Endothelial cell of umbilical vein (primary cell): ENCODE measurements at regions not wholly inside any gene's neighbourhood (a gene's known extent, or its start where the extent isn't known, plus 50 kb on each side); places are given as distances from the start of the nearest gene placed in this dataset.

Experiments
- BruUV-seq: library from RNA; stranded (reverse); fragments of 400-500 nt; replicated peaks from 2 replicates; lab custom pipeline; 2021; lab: Mats Ljungman, UMichigan
- CTCF ChIA-PET: fragments of 300-600, 350-600 bp; sonication (Branson Sonifier 250); formaldehyde crosslinking; loops from one replicate; lab custom pipeline; 2021; ENCODE audit warnings: antibody characterized with exemption, inconsistent platforms; lab: Charles Lee
- POLR2A ChIA-PET: fragments of 300-600, 350-600 bp; sonication (Branson Sonifier 250); formaldehyde crosslinking; loops from one replicate; lab custom pipeline; 2021; ENCODE audit warnings: antibody characterized with exemption, inconsistent platforms; lab: Charles Lee
- DNase-seq: peaks from one replicate; pipeline ENCODE4 v3.0.0-alpha.2; 2011; ENCODE audit warnings: low read depth, low spot score
- FAIRE-seq: peaks from 2 replicates; lab custom pipeline; 2011; peaks lifted over from hg19 to GRCh38; lab: Jason Lieb, UNC
- H2AFZ ChIP-seq: 2 replicates; pipeline ENCODE4 v1.6.0; 2012; ENCODE audit warnings: low read depth, low read length, control low read depth, inconsistent platforms
- H3K27ac ChIP-seq: 2 replicates; pipeline ENCODE4 v1.5.1; 2011; ENCODE audit warnings: low read depth, mild to moderate bottlenecking, control low read depth, low read length, moderate library complexity; ENCODE audit not compliant: insufficient read depth
- H3K27me3 ChIP-seq, 2 experiments: 2 replicates each; pipeline versions ENCODE4 v1.6.0 to v1.6.1; 2011; ENCODE audit warnings: low read length in 2 of 2, mixed read lengths in 1 of 2; ENCODE audit not compliant: control insufficient read depth in 2 of 2, insufficient read depth in 2 of 2
- H3K36me3 ChIP-seq, 2 experiments: 2 replicates in 1 of 2; 3 replicates in 1 of 2; pipeline ENCODE4 v1.5.1; 2011; ENCODE audit warnings: low read length in 2 of 2, mild to moderate bottlenecking in 1 of 2, moderate library complexity in 1 of 2; ENCODE audit not compliant: control insufficient read depth in 2 of 2, insufficient read depth in 2 of 2; ENCODE audit errors: extremely low read depth in 1 of 2
- H3K4me1 ChIP-seq: 3 replicates; pipeline ENCODE4 v1.5.1; 2011; ENCODE audit warnings: mild to moderate bottlenecking, low read length; ENCODE audit not compliant: control insufficient read depth, insufficient read depth; ENCODE audit errors: extremely low read depth
- H3K4me2 ChIP-seq: 2 replicates; pipeline ENCODE4 v1.6.1; 2011; ENCODE audit warnings: low read length, control low read depth, mixed read lengths; ENCODE audit not compliant: insufficient read depth
- H3K4me3 ChIP-seq, 3 experiments: fragments of 200-600 bp in 1 of 3; sonication (generic), shearing (Covaris generic) in 1 of 3; replicated peaks in 1 of 3; 2 replicates each; pipeline ENCODE4 v1.5.1; 2011 to 2016; ENCODE audit warnings: control low read depth in 3 of 3, low read length in 3 of 3, mild to moderate bottlenecking in 2 of 3, inconsistent platforms in 1 of 3, low read depth in 1 of 3, moderate library complexity in 1 of 3; ENCODE audit not compliant: insufficient read depth in 1 of 3
- H3K79me2 ChIP-seq: 2 replicates; pipeline ENCODE4 v1.6.0; 2012; ENCODE audit warnings: low read length, inconsistent platforms; ENCODE audit not compliant: control insufficient read depth, insufficient read depth
- H3K9ac ChIP-seq: replicated peaks from 2 replicates; pipeline ENCODE3; 2011; ENCODE audit warnings: low read length, control low read depth; ENCODE audit not compliant: insufficient read depth; ENCODE audit errors: extremely low read depth
- H3K9me1 ChIP-seq: replicated peaks from 3 replicates; pipeline ENCODE4 v1.6.0; 2011; ENCODE audit warnings: mild to moderate bottlenecking, low read length; ENCODE audit not compliant: control insufficient read depth, insufficient read depth; ENCODE audit errors: extremely low read depth
- H3K9me3 ChIP-seq: replicated peaks from 2 replicates; pipeline ENCODE4 v1.5.1; 2012; ENCODE audit warnings: low read length, inconsistent platforms; ENCODE audit not compliant: control insufficient read depth, insufficient read depth
- H4K20me1 ChIP-seq: replicated peaks from 2 replicates; pipeline ENCODE3; 2011; ENCODE audit warnings: mild to moderate bottlenecking, low read length; ENCODE audit not compliant: control insufficient read depth, insufficient read depth; ENCODE audit errors: extremely low read depth
- EZH2 ChIP-seq: IDR thresholded peaks from 2 replicates; pipeline ENCODE4 v1.6.1; 2012; ENCODE audit warnings: borderline replicate concordance, low read depth, mild to moderate bottlenecking, moderate library complexity, low read length, inconsistent platforms; ENCODE audit not compliant: severe bottlenecking
- FOS ChIP-seq: IDR thresholded peaks from 2 replicates; pipeline ENCODE4 v1.6.1; 2011; ENCODE audit warnings: mild to moderate bottlenecking, low read length, moderate library complexity, borderline replicate concordance; ENCODE audit not compliant: insufficient read depth
- GATA2 ChIP-seq: IDR thresholded peaks from 2 replicates; pipeline ENCODE4 v1.7.0; 2011; ENCODE audit warnings: low read depth, mild to moderate bottlenecking, moderate library complexity, mixed read lengths, low read length; ENCODE audit not compliant: insufficient read length, insufficient read depth
- JUN ChIP-seq: IDR thresholded peaks from 2 replicates; pipeline ENCODE4 v1.6.1; 2011; ENCODE audit warnings: borderline replicate concordance, low read depth; ENCODE audit not compliant: insufficient read length, insufficient read depth
- MYC ChIP-seq: IDR thresholded peaks from one replicate; pipeline ENCODE4 v1.6.1; 2011; ENCODE audit warnings: mild to moderate bottlenecking, low read depth, low read length
- POLR2A ChIP-seq: IDR thresholded peaks from 2 replicates; pipeline ENCODE4 v1.6.1; 2012; ENCODE audit warnings: low read depth, mild to moderate bottlenecking, control low read depth, low read length
- POLR2AphosphoS5 ChIP-seq: IDR thresholded peaks from 2 replicates; pipeline ENCODE4 v1.6.1; 2012; ENCODE audit warnings: low read depth, mild to moderate bottlenecking, control low read depth, low read length, moderate library complexity; ENCODE audit not compliant: insufficient read depth
- dilution Hi-C: fragments of 300-500 bp; cut with MboI; formaldehyde crosslinking; loops from one replicate; pipeline ENCODE4 v1.15.0; 2019; ENCODE audit warnings: low sequenced_read_pairs; ENCODE audit not compliant: extremely low pct_ligation_motif_present
- intact Hi-C: fragments of 100-400 bp; cut with micrococcal nuclease; formaldehyde crosslinking; loops from one replicate; pipeline ENCODE4 v1.10.0; 2022
- TF ChIP-seq, protein P1 (sequence below), 2 donors: IDR thresholded peaks; 1 replicate in 1 of 2; 2 replicates in 1 of 2; pipeline ENCODE4 v1.5.1; 2011; ENCODE audit warnings: low read length in 2 of 2, mild to moderate bottlenecking in 2 of 2, moderate library complexity in 2 of 2, control low read depth in 1 of 2, inconsistent platforms in 1 of 2, low read depth in 1 of 2; ENCODE audit not compliant: insufficient read depth in 1 of 2; ENCODE audit errors: extremely low read depth in 1 of 2
- TF ChIP-seq, protein P2 (sequence below): IDR thresholded peaks from 2 replicates; pipeline ENCODE4 v1.6.1; 2011; ENCODE audit not compliant: insufficient read depth, insufficient read length

GRCh38 chr2:15773846-15774245 is 166.5 kb upstream of the MYCN start:
- intact Hi-C loops: no loop called here
- Histone ChIP-seq H3K36me3 (no peaks in the 10 kb centered on the region), H3K79me2 (no peaks in the 10 kb centered on the region), H3K27me3 (peaks cover 0 to 2% of the 10 kb centered on the region in 2 experiments), H4K20me1 (no peaks in the 10 kb centered on the region), H3K4me3 (no peak overlapping the region), H2AFZ (no peak overlapping the region), H3K9ac (no peak overlapping the region), H3K4me2 (no peak overlapping the region), H3K9me1 (no peaks in the 10 kb centered on the region), H3K27ac (no peak overlapping the region), H3K4me1 (no peaks in the 10 kb centered on the region), H3K9me3 (no peaks in the 10 kb centered on the region)
- DNase-seq (no peak), FAIRE-seq (no peak)
- dilution Hi-C loops: no loop called here
- no TSS peak for BruUV-seq
- no peak for TF ChIP-seq JUN
- no peak for TF ChIP-seq POLR2A
- TF ChIP-seq POLR2AphosphoS5: no peak
- TF ChIP-seq FOS: no peak
- no peak for TF ChIP-seq MYC
- TF ChIP-seq, protein P1, sequence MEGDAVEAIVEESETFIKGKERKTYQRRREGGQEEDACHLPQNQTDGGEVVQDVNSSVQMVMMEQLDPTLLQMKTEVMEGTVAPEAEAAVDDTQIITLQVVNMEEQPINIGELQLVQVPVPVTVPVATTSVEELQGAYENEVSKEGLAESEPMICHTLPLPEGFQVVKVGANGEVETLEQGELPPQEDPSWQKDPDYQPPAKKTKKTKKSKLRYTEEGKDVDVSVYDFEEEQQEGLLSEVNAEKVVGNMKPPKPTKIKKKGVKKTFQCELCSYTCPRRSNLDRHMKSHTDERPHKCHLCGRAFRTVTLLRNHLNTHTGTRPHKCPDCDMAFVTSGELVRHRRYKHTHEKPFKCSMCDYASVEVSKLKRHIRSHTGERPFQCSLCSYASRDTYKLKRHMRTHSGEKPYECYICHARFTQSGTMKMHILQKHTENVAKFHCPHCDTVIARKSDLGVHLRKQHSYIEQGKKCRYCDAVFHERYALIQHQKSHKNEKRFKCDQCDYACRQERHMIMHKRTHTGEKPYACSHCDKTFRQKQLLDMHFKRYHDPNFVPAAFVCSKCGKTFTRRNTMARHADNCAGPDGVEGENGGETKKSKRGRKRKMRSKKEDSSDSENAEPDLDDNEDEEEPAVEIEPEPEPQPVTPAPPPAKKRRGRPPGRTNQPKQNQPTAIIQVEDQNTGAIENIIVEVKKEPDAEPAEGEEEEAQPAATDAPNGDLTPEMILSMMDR (IDR thresholded peaks at IDR 0.05; ENCODE audit: extremely low read depth in 1 of 2, insufficient read depth in 1 of 2, low read depth in 1 of 2, low read length in 2 of 2): no peak
- TF ChIP-seq EZH2: no peak
- TF ChIP-seq, protein P2, sequence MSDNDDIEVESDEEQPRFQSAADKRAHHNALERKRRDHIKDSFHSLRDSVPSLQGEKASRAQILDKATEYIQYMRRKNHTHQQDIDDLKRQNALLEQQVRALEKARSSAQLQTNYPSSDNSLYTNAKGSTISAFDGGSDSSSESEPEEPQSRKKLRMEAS: no peak
- no peak for TF ChIP-seq GATA2
- CTCF ChIA-PET: no interaction called here
- POLR2A ChIA-PET: no interaction called here
